IMR-90 (cell line): ENCODE measurements at regions not wholly inside any gene's neighbourhood (a gene's known extent, or its start where the extent isn't known, plus 50 kb on each side); places are given as distances from the start of the nearest gene placed in this dataset.

Source experiments
- ATAC-seq: fragments of 200-7000 bp; cut with Tn5 transposase; 2 replicates; pipeline ENCODE4 v1.9.1; 2020; ENCODE audit warnings: low read depth, mild to moderate bottlenecking, moderate library complexity
- BruUV-seq: library from RNA; stranded (reverse); fragments of 400-500 nt; replicated peaks from 2 replicates; lab custom pipeline; 2021; lab: Mats Ljungman, UMichigan
- CTCF ChIA-PET: fragments of 300-600 bp; formaldehyde crosslinking; extraction: SDS; loops from one replicate; lab custom pipeline; 2021; ENCODE audit warnings: antibody characterized with exemption; lab: Yijun Ruan, JAX
- POLR2A ChIA-PET: fragments of 300-600 bp; sonication (Branson Sonifier 250); formaldehyde crosslinking; loops from one replicate; lab custom pipeline; 2022; ENCODE audit warnings: antibody characterized with exemption; ENCODE audit not compliant: unreplicated experiment; lab: Charles Lee
- DNase-seq: peaks from one replicate; pipeline ENCODE4 v3.0.0; 2013
- H2AFZ ChIP-seq: replicated peaks from 2 replicates; pipeline ENCODE3; 2013; ENCODE audit warnings: low read length, mild to moderate bottlenecking; ENCODE audit not compliant: poor library complexity
- H2AK5ac ChIP-seq: 2 replicates; pipeline ENCODE4 v1.6.1; 2013; ENCODE audit warnings: low read depth, low read length, inconsistent platforms
- H2AK9ac ChIP-seq: replicated peaks from 2 replicates; pipeline ENCODE3; 2013; ENCODE audit warnings: mild to moderate bottlenecking, low read depth, low read length, moderate library complexity; ENCODE audit not compliant: poor library complexity
- H2BK120ac ChIP-seq: 2 replicates; pipeline ENCODE4 v1.6.1; 2013; ENCODE audit warnings: low read depth, low read length, inconsistent platforms
- H2BK15ac ChIP-seq: 3 replicates; pipeline ENCODE4 v1.6.1; 2013; ENCODE audit warnings: low read depth, low read length, inconsistent platforms
- H2BK20ac ChIP-seq: 2 replicates; pipeline ENCODE4 v1.6.1; 2013; ENCODE audit warnings: low read depth, mild to moderate bottlenecking, inconsistent platforms, low read length, moderate library complexity
- H2BK5ac ChIP-seq: 2 replicates; pipeline ENCODE4 v1.6.1; 2013; ENCODE audit warnings: mild to moderate bottlenecking, low read depth, low read length, inconsistent platforms; ENCODE audit not compliant: poor library complexity, severe bottlenecking
- H3K14ac ChIP-seq: replicated peaks from 2 replicates; pipeline ENCODE4 v1.6.1; 2013; ENCODE audit warnings: low read depth, low read length, inconsistent platforms
- H3K18ac ChIP-seq: 2 replicates; pipeline ENCODE4 v1.6.1; 2013; ENCODE audit warnings: low read depth, low read length, control low read depth
- H3K23ac ChIP-seq: 2 replicates; pipeline ENCODE4 v1.6.1; 2013; ENCODE audit warnings: low read depth, low read length, inconsistent platforms
- H3K27ac ChIP-seq: 2 replicates; pipeline ENCODE4 v1.5.1; 2013; ENCODE audit warnings: mild to moderate bottlenecking, control low read depth, low read length; ENCODE audit not compliant: insufficient read depth
- H3K27me3 ChIP-seq: 2 replicates; pipeline ENCODE4 v1.6.1; 2013; ENCODE audit warnings: low read length; ENCODE audit not compliant: control insufficient read depth, insufficient read depth
- H3K36me3 ChIP-seq: 2 replicates; pipeline ENCODE4 v1.6.1; 2013; ENCODE audit warnings: low read length, mixed read lengths; ENCODE audit not compliant: control insufficient read depth, insufficient read depth
- H3K4ac ChIP-seq: 2 replicates; pipeline ENCODE4 v1.6.1; 2013; ENCODE audit warnings: low read depth, low read length, inconsistent platforms
- H3K4me1 ChIP-seq: 2 replicates; pipeline ENCODE4 v1.6.1; 2013; ENCODE audit warnings: low read length, mixed read lengths; ENCODE audit not compliant: control insufficient read depth, insufficient read depth
- H3K4me2 ChIP-seq: 2 replicates; pipeline ENCODE4 v1.6.1; 2013; ENCODE audit warnings: low read depth, mild to moderate bottlenecking, control low read depth, low read length, moderate library complexity
- H3K4me3 ChIP-seq: 2 replicates; pipeline ENCODE4 v1.5.1; 2013; ENCODE audit warnings: low read depth, mild to moderate bottlenecking, control low read depth, low read length, moderate library complexity; ENCODE audit not compliant: insufficient read depth
- H3K56ac ChIP-seq: 2 replicates; pipeline ENCODE4 v1.6.1; 2013; ENCODE audit warnings: low read length, inconsistent platforms; ENCODE audit not compliant: insufficient read depth; ENCODE audit errors: extremely low read depth
- H3K79me1 ChIP-seq, 2 experiments: 2 replicates each; pipeline ENCODE4 v1.6.1; 2013; ENCODE audit warnings: low read length in 2 of 2, inconsistent platforms in 1 of 2, low read depth in 1 of 2
- H3K9ac ChIP-seq: 2 replicates; pipeline ENCODE4 v1.6.1; 2013; ENCODE audit warnings: low read depth, low read length, control low read depth
- H3K9me1 ChIP-seq: 2 replicates; pipeline ENCODE4 v1.6.1; 2013; ENCODE audit warnings: low read length, inconsistent platforms; ENCODE audit not compliant: insufficient read depth
- H3K9me3 ChIP-seq: 2 replicates; pipeline ENCODE4 v1.6.1; 2013; ENCODE audit warnings: low read length; ENCODE audit not compliant: control insufficient read depth, insufficient read depth
- H4K20me1 ChIP-seq: 2 replicates; pipeline ENCODE4 v1.6.1; 2013; ENCODE audit warnings: low read length, inconsistent platforms; ENCODE audit not compliant: insufficient read depth
- H4K5ac ChIP-seq: 2 replicates; pipeline ENCODE4 v1.6.1; 2013; ENCODE audit warnings: mild to moderate bottlenecking, low read depth, low read length, control low read depth
- H4K8ac ChIP-seq, 2 experiments: 2 replicates each; pipeline ENCODE4 v1.6.1; 2013; ENCODE audit warnings: low read depth in 2 of 2, low read length in 2 of 2, control low read depth in 1 of 2, inconsistent platforms in 1 of 2
- H4K91ac ChIP-seq: 2 replicates; pipeline ENCODE4 v1.6.1; 2013; ENCODE audit warnings: low read depth, low read length, inconsistent platforms; ENCODE audit not compliant: insufficient read depth
- ELK1 ChIP-seq: fragments of 150-350 bp; IDR thresholded peaks from 2 replicates; pipeline ENCODE4 v1.6.1; 2016; ENCODE audit warnings: low read depth, mild to moderate bottlenecking, low read length, moderate library complexity, borderline replicate concordance
- FOS ChIP-seq: fragments of 150-350 bp; IDR thresholded peaks from 2 replicates; pipeline ENCODE4 v1.6.1; 2016; ENCODE audit warnings: low read depth, low read length
- MAFK ChIP-seq: IDR thresholded peaks from 2 replicates; pipeline ENCODE4 v1.6.1; 2012; ENCODE audit warnings: low read depth, low read length, improper control_type of control experiment
- NFE2L2 ChIP-seq: fragments of 150-350 bp; IDR thresholded peaks from 2 replicates; pipeline ENCODE4 v1.6.1; 2016; ENCODE audit warnings: low read depth, mild to moderate bottlenecking, low read length
- POLR2A ChIP-seq: IDR thresholded peaks from 2 replicates; pipeline ENCODE4 v1.6.1; 2012; ENCODE audit warnings: mild to moderate bottlenecking, low read depth, low read length
- SMC3 ChIP-seq: fragments of 150-350 bp; IDR thresholded peaks from 2 replicates; pipeline ENCODE4 v1.6.1; 2016; ENCODE audit warnings: low read depth, mild to moderate bottlenecking, antibody characterized with exemption, low read length, moderate library complexity
- WGBS, 2 experiments: methylation state at CpG; one replicate each; pipeline versions ENCODE4 v1.1.5 to v1.1.7; 2013; ENCODE audit warnings: missing lambda C conversion rate in 2 of 2; ENCODE audit not compliant: insufficient read length in 1 of 2; ENCODE audit errors: extremely low coverage in 2 of 2; 5-methylcytosine and 5-hydroxymethylcytosine counted together
- dilution Hi-C: fragments of 300-500 bp; cut with HindIII; formaldehyde crosslinking; loops from one replicate; pipeline ENCODE4 v1.14.3; 2018; ENCODE audit warnings: low sequenced_read_pairs; ENCODE audit not compliant: unreplicated experiment
- in situ Hi-C: fragments of 300-500 bp; cut with MboI; formaldehyde crosslinking; loops from 3 replicates; pipeline ENCODE4 v1.14.3; 2019; ENCODE audit warnings: low sequenced_read_pairs, inconsistent platforms, mixed read lengths
- intact Hi-C: fragments of 100-400 bp; cut with micrococcal nuclease; formaldehyde crosslinking; loops from 2 replicates; pipeline ENCODE4 v1.10.0; 2022
- TF ChIP-seq, protein P1 (sequence below): fragments of 150-350 bp; IDR thresholded peaks from 2 replicates; pipeline ENCODE4 v1.6.1; 2017; ENCODE audit warnings: mild to moderate bottlenecking, antibody characterized with exemption, low read length, low read depth
- TF ChIP-seq, protein P2 (sequence below): conservative IDR thresholded peaks from 2 replicates; pipeline ENCODE4 v1.5.1; 2012; ENCODE audit warnings: mild to moderate bottlenecking, low read depth, low read length, improper control_type of control experiment

GRCh38 chr6:88370127-88370710, 204.1 kb upstream of the CNR1 start:
- no peak overlapping the region for H3K9ac ChIP-seq
- no peak overlapping the region for H3K56ac ChIP-seq
- no peak for DNase-seq
- no peak overlapping the region for H4K8ac ChIP-seq
- dilution Hi-C loops = no loop called here
- H2AFZ ChIP-seq = no peak overlapping the region
- H4K5ac ChIP-seq = no peak overlapping the region
- H2BK20ac ChIP-seq = no peak overlapping the region
- BruUV-seq = no TSS peak
- TF ChIP-seq POLR2A (no peak), NFE2L2 (no peak), FOS (no peak), ELK1 (no peak), MAFK (peak; percentile 99), SMC3 (no peak)
- TF ChIP-seq, protein P1, sequence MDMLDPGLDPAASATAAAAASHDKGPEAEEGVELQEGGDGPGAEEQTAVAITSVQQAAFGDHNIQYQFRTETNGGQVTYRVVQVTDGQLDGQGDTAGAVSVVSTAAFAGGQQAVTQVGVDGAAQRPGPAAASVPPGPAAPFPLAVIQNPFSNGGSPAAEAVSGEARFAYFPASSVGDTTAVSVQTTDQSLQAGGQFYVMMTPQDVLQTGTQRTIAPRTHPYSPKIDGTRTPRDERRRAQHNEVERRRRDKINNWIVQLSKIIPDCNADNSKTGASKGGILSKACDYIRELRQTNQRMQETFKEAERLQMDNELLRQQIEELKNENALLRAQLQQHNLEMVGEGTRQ = no peak
- TF ChIP-seq, protein P2, sequence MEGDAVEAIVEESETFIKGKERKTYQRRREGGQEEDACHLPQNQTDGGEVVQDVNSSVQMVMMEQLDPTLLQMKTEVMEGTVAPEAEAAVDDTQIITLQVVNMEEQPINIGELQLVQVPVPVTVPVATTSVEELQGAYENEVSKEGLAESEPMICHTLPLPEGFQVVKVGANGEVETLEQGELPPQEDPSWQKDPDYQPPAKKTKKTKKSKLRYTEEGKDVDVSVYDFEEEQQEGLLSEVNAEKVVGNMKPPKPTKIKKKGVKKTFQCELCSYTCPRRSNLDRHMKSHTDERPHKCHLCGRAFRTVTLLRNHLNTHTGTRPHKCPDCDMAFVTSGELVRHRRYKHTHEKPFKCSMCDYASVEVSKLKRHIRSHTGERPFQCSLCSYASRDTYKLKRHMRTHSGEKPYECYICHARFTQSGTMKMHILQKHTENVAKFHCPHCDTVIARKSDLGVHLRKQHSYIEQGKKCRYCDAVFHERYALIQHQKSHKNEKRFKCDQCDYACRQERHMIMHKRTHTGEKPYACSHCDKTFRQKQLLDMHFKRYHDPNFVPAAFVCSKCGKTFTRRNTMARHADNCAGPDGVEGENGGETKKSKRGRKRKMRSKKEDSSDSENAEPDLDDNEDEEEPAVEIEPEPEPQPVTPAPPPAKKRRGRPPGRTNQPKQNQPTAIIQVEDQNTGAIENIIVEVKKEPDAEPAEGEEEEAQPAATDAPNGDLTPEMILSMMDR = no peak
- H3K14ac ChIP-seq = no peak overlapping the region
- WGBS, 2 experiments = no CpG with 5 or more reads among the region's 4 CpGs
- ChIA-PET CTCF (no interaction called here), POLR2A (no interaction called here)
- H2BK15ac ChIP-seq = no peak overlapping the region
- H3K23ac ChIP-seq = no peak overlapping the region
- no peaks in the 10 kb centered on the region for H3K9me1 ChIP-seq
- no peaks in the 10 kb centered on the region for H3K9me3 ChIP-seq
- no peaks in the 10 kb centered on the region for H3K4me1 ChIP-seq
- no peak overlapping the region for H3K4me3 ChIP-seq
- H3K27me3 ChIP-seq = no peaks in the 10 kb centered on the region
- no peak overlapping the region for H3K4me2 ChIP-seq
- H2BK120ac ChIP-seq = no peak overlapping the region
- H3K4ac ChIP-seq = no peak overlapping the region
- H3K79me1 ChIP-seq = no peaks in the 10 kb centered on the region
- no peak overlapping the region for H3K27ac ChIP-seq
- intact Hi-C loops = no loop called here
- no peak overlapping the region for H2AK9ac ChIP-seq
- in situ Hi-C loops = no loop called here
- H4K91ac ChIP-seq = no peak overlapping the region
- H3K18ac ChIP-seq = no peak overlapping the region
- no peak overlapping the region for H2BK5ac ChIP-seq
- H4K20me1 ChIP-seq = no peaks in the 10 kb centered on the region
- H2AK5ac ChIP-seq = no peak overlapping the region
- ATAC-seq = no peak
- H3K36me3 ChIP-seq = no peaks in the 10 kb centered on the region
